Non-pigmented ciliary epithelial cell (primary cell): ENCODE measurements at regions not wholly inside any gene's neighbourhood (a gene's known extent, or its start where the extent isn't known, plus 50 kb on each side); places are given as distances from the start of the nearest gene placed in this dataset.

Experiments used
- DNase-seq: peaks from one replicate; pipeline ENCODE4 v3.0.0-alpha.2; 2010; ENCODE audit warnings: low read depth

DNA sequence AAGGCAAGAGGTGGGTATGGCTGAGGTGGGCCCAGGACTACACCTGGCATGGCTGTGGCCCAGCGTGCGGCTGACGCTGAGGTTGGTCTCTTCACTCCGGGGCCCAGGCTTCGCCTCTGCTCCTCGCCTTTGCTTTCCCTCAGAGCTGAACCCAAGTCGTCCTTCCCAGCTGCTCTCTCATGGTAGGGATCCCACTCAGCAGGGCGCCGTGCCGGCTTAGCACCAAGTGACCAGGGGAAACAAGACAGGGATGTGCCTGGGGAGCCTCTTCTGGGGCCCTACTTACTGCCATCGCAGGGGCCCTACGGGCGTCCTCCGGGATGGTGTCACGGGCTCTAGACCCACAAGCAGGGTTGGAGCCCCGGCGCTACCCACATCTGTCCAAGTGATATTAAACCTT is 138.1 kb upstream of the ALKAL2 start:
- no peak for DNase-seq

DNA sequence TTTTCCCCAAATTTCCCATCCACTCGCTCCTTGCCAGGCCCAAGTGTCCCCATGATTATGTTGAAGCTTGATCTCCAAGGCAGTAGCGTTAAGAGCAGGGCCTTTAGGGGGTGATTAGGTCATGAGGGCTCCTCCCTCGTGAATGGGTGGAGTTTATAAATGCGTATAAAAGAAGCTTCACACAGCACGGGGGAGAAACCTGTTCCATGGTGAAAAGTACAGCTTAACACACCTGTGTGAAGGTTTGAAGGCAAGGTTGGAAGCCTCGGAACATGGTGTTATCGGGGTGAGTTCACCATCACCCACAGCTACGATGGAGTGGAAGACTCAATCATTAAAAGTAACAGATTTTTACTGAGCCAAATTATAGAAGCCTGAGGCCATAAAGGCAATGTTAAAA is 137.4 kb upstream of the ALKAL2 start:
- no peak for DNase-seq

DNA sequence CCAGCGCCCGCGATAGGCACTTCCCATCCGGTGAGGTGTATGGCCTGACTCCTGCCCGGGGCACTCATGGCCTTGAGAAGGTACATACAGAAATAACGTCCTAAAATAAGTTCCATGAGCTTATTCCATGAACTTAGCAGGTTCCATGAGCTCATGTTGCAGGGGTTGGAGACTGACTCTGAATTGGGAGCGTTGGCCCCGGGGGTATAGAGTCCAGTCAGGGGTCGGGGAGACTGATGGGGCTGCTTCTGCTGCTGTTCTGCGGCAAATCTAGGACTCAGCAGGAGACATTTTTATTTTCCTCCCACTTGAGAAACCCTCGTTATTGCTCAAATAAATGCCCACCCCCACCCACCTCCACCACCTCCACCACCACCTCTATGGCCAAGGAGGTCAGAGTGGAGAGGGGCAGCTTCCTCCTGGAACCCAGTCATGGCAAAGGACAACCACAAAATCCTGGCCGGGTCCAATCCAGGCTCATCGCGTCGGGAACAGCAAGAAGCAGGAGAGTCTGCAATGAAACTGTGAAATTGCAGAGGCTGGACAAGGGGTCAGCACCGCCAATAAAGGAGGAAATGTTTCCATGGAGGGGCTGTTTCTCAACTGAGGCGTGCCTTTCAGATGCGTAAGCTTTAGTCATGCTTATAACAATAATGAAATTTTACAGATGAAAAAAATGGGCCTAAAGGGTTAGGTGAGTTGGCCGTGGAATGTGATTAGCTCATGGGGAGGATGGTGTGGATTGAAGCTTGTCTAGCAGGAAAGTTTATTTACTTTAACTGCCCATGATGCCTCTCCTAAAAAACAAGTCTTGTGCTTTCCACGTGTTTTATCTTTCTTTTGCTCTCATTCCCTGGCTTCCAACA is 136.6 kb upstream of the ALKAL2 start:
- peak; percentile 35 for DNase-seq

DNA sequence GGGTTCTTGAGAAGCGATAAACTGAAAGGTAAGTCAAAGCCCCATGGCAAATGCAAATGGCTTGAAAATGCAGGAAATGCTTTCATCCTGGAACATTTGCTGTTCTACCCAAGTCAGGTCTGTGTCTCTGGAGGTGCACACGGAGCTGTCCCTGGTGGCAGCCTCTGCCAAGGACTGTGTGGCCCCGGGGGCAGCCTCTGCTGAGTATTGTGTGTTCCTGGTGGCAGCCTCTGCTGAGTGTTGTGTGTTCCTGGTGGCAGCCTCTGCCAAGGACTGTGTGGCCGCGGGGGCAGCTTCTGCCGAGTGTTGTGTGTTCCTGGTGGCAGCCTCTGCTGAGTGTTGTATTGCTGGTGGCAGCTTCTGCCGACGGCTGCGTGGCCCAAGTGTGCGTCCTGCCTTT is 135.6 kb upstream of the ALKAL2 start:
- DNase-seq: no peak

GRCh38 chr2:422676-423435 is 135.0 kb upstream of the ALKAL2 start:
- DNase-seq: no peak

- DNase-seq: no peak
Measured at GRCh38 chr2:421406-421805, 133.5 kb upstream of the ALKAL2 start.

- DNase-seq: no peak
Measured at GRCh38 chr2:419687-420317, 131.9 kb upstream of the ALKAL2 start.

DNA sequence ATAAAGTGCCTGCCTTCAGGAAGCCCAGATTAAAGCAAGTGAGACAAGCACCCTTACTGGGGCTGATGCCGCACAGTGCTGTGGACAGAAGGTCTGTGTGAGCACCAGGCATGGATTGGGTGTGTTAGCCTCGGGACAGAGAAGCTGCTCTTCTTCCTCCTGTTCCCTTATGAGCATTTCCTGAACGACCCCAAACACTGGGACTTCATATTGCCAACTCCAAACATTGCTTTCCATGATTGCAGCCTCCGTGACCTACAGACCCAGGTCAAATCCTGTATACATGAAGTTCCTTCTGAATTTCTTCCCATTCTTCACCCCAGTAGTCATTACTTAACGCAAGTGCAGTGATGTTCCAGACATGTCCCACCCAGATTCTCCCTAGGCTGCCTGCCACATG is 129.8 kb upstream of the ALKAL2 start:
- no peak for DNase-seq

DNA sequence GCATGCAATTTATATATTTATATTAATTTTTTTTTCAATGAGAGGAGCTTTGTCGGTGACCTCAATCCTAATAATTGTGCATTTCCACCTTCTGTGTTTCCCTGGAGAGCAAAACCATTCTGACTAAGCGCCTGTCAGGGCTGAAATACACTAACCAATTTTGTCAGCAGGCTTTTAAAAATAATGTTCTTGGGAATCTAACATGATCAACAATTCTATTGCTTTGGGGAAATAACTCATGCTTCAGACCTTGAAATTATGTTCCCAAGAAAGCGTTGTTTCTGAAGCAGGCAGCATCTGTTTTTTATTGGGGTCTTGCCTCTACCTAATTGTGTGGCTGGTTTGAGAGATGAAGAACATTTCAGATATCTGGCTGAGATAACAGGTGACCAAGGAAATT is 129.1 kb upstream of the ALKAL2 start:
- no peak for DNase-seq

DNA sequence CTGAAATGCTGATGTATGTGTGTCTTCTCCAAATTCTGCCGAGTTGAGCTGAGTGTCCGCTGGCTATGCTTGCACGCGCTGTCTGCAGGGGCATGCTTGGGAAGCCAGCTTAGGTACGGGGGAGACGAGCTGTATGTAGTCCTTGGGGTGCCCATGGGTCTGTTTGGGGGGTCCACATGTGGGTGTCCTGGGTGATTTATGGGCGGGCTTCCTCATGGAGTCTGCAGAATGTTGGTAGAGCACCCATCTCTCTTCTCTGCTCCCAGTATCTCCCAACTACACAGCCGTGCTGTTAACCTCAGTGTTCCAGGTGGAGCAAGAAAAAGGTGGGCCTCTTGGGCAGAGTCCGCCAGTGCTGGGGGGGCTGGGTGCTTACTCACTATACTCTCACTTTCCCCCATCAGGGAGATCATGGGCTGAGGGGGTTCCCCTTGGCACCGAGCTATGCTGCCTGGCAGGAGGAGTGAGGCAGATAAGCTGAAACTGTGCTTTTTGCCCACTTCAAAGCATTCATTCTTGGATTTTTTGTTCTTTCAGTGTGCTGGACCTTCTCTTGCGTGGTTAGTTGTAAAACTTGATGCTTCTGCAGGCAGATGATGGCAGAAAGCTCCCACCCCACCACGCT is 128.2 kb upstream of the ALKAL2 start:
- DNase-seq: no peak

- DNase-seq: no peak
Measured at GRCh38 chr2:409523-409922, 121.6 kb upstream of the ALKAL2 start.

GRCh38 chr2:407630-408029 is 119.7 kb upstream of the ALKAL2 start:
- no peak for DNase-seq

DNA sequence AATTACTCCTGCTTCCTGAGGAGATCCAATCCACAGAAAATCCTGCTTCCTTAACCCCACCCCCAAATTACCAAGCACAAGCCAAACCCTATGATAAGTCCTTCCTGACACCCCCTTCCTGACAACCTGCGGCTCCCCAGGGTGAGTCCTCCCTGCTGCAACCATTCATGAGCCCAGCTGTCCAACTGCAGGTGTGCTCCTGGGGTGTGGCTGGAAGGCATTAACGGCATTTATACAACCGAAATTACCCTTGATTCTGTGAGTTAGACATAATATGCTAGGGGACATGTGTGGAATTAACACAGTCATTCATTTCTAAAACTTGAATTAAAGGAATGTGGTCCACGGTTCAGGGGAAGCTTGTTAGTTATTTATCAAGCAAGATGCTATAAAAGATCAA is 119.0 kb upstream of the ALKAL2 start:
- DNase-seq: no peak

DNA sequence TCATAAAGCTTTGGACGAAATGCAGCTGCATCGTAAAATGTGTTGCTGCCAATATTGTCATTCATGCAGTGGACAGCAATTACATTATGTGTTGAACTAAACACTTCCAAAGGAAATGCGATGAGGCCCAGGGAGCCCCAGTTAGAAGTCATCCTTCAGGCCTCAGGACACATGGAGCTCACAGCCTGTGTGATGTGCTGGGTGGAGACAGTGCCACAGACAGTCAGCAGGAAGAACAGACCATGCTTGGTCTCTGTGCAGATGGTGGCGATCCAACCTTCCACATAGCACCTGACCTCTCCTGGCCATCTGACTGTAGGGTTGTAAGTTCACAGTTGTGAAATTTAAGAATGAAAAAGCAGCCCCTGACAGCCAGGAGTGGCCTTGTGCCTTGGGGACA is 118.3 kb upstream of the ALKAL2 start:
- no peak for DNase-seq

GRCh38 chr2:404581-404980 is 116.7 kb upstream of the ALKAL2 start:
- no peak for DNase-seq

DNA sequence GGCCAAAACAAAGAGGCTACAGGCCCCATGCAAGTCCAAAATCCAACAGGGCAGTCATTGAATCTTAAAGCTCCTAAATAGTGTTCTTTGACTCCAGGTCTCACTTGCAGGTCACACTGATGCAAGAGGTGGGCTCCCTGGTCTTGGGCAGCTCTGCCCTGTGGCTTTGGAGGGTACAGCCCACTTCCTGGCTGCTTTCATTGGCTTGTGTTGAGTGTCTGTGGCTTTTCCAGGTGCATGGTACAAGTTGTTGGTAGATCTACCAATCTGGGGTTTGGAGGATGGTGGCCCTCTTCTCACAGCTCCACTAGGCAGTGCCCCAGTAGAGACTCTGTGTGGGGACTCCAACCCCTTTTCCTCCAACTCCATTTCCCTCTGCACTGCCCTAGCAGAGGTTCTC is 115.8 kb upstream of the ALKAL2 start:
- DNase-seq: no peak

GRCh38 chr2:402721-403120 is 114.8 kb upstream of the ALKAL2 start:
- DNase-seq: no peak

- DNase-seq: no peak
Measured at GRCh38 chr2:402206-402605, 114.3 kb upstream of the ALKAL2 start.

DNA sequence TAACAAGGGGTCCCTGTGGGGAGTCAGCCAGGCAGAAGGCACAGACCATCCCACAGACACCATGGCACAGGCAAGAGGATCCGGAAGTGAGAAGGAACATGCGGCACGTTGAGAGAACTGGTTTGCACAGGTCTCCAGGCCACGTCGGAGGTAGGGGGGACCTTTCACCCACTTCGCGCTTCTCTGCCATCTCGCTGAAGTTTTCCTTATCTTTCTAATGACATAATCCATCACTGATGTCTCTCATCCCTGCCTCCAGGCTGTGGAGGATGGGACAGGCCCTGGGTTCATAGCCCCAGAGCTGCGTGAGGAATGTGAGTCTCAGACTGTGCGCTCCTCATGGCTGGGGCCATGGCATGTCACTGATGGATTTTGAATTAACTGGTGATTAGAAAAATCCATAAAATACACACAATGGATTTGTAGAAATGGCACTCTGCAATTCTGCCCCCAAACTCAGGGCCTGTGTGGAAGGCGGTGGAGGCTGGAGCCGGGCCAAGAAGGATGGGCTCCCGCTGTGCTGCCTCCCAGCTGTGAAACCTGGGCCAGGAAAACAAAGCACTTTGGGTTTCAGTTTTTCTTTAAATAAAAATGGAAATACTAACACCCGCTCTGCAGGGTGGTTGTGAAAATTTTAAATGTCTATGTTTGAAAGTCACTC is 113.3 kb upstream of the ALKAL2 start:
- no peak for DNase-seq

DNA sequence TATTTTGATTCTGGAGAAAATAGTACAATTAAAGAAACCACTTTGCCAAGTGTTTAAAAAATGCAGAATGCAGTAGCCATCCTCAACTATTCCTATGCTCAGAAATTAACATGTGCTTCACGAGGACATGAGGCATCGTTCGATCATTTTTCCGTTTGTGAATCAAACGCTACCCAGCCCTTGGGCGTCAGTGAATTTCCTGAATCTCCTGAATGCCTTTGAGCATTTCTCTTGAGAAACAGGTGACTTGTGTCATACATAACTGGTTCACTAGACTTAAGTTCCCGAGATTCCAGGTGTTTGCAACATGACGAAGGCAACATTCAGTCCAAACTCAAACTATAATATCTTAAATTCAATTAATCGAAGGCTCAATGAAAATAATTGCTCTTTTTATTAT is 110.0 kb upstream of the ALKAL2 start:
- no peak for DNase-seq

DNA sequence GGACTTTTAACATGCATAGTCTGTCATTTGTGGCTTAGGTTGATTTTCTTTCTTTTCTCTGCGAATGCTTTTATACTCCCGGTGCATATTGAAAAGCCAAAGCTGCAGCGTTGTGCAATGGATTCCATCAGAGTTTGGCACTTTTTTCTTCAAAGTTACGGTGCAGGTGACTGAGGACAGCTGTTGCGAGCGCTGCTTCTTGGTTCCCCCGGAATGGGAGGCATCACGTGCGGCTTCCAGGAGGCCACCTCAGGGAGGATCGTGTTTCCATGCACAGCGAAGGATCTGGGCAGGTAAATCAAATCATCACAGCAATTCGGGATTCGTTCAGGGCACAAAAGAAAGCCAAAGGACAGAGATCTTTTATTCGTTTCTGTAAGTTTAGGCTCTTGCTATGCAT is 109.6 kb upstream of the ALKAL2 start:
- DNase-seq: no peak

DNA sequence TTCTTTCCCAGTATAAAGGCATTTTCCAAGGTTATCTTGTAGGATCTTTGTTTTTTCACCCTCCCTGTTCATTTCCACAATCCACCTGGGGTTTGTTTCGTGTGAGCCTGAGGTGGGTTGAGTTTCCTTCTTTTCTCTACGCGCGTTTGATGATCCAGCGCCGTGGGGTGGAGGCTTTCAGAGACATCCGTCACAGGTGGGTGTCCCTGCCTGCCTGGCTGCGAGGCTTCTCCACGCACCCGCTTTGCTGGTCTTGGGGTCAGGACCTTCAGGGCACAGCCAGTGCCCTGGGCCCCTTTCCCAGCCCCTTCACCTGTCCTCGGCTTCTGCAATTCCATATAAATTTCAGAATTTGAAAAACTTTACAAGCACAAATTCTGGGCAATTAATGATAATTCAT is 109.0 kb upstream of the ALKAL2 start:
- DNase-seq: no peak
